SHP77 treated with DMSO at 0.1 percent for 48 hours (cell line): ENCODE measurements at regions not wholly inside any gene's neighbourhood (a gene's known extent, or its start where the extent isn't known, plus 50 kb on each side); places are given as distances from the start of the nearest gene placed in this dataset.
"Not testable (repeated sequence)": the region's sequence is repeated elsewhere in the genome, so short reads cannot be mapped to it uniquely, and the experiment has no call there.

ENCODE experiments used
- DNase-seq: peaks from one replicate; lab custom pipeline; 2025; lab: John Stamatoyannopoulos, UW

DNA sequence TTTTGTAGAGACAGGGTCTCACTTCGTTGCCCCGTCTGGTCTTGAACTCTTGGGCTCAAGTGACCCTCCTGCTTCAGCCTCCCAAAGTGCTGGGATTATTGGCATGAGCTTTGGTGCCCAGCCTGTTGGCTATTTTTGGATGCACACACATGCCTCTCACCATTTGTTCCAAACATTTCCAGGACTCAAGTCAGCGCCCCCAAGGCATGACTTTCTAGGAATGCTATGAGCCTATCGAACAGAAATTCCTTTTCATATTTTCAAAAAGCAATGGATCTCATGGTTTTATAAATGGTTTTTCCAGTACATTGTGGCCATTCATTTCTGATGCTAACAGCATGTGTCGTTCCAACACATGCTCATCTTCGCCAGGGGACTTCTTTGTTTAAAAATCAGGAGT is 119.3 kb upstream of the NAA20 start:
- no peak for DNase-seq

DNA sequence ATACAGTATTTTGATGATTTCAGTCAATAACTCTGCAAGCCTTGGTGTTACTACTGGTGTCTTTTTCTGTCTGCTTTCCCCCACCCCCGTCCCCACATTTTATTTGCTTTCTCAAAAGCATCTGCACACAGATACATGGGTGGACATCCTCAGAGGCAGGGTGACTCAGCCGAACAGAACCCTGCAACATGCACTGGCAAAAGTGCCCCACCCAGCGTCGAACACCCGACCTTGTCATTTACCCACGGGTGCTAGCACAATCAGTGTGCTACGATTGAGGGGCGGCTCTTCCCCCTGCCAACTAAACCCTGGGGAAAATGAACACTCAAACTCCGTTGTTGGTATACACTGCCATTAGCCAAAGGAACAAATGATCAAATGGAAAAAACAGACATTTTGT is 115.9 kb upstream of the NAA20 start:
- DNase-seq, result no peak

DNA sequence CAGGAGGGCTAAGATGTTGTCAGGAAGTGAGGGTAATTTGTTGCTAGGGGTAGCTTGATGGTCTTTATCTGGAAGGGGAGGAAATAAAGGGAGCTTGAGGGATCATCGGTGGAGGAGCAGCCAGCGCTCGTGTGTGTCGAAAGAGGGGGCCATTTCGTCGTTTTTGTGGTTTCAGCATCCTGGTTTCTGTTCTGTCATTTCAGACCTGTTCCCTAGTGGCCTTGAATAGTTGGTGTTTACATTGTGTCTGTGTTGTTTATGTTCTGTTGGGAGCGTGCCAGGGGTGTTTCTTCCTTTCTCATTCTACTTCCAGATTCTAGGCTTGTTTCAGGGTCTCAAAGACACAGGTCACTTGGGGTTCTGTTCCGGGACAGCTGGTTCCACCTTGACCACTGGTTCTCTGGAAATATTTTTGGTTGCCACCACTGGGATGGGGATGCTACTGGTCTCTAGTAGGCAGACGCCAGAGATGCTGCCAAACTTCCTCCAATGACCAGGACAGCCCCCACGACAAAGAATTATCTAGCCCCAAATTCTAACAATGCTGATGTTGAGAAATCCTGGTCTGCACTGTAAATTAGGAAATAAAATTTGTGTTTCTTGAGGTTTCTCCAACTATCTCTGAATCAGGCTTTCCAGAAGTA is 113.9 kb upstream of the NAA20 start:
- peak; percentile 13 for DNase-seq

DNA sequence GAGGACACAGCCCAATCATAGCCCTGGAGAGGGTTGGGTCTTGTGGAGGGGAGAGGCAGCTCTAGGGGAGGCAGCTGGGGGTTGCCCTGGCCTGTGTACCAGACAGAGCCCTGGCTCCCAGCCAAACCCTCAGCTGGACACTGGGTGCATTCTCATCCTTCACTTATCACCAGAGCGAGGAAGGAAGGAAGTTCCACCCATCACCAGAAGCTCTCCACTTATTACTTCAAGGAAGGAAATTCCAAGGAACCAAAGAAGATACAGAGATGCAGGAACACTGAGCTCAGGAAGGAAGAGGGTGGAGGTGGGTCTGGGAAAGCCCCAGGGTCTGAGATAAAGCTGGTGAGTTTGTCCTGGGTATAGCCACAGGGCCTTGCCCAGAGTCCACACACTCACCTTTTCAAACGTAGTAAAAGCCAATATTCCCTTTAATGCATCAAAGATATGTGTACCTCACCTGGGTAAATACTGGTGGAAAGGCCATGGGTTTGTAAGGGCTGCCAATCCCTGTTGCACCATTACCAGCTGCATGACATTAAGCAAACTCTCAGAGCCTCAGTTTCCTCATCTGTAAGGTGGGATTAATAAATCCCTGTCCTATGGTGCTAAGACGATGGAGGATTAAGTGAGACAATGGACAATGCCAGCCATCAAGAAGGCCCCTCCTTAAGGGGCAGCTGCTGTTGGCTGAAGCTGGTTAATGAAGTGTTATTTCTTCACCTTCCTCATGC is 109.7 kb upstream of the NAA20 start:
- DNase-seq, result no peak

DNA sequence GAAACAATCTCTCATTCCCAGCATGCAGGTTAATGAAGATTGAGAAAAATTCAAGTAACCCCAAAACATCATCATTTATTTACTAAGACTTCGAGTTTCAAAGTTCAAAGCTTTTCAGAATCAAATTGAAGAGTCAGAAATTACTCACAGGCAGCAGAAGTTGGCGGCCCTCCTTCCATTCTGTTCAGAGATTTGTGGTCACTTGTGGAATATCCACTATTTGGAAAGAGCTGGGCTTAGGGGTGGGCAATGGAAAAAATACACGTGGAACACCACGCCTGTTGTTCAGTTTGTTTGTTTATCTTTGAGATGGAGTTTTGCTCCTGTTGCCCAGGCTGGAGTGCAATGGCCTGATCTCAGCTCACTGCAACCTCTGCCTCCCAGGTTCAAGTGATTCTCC is 108.6 kb upstream of the NAA20 start:
- DNase-seq, result no peak

DNA sequence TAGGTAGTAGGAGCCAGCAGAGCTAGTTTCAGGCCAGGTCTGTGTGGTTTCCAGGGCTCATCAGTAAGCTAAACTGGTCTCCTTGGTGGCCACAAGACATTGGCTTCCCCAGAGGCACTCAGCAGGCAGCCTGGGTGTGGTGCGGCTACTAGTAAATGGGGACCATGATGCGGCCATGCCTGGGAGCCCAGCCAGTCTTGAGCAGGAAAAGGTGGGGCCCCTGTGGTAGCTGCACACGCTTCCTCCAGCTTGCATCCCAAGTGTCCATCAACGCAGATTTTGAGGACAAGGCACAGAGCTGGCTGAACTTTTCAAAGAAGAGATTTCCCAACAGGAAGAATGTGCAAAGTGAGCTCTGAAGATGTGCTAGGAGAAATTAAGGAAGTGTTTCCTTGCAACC is 107.4 kb upstream of the NAA20 start:
- DNase-seq, result no peak

DNA sequence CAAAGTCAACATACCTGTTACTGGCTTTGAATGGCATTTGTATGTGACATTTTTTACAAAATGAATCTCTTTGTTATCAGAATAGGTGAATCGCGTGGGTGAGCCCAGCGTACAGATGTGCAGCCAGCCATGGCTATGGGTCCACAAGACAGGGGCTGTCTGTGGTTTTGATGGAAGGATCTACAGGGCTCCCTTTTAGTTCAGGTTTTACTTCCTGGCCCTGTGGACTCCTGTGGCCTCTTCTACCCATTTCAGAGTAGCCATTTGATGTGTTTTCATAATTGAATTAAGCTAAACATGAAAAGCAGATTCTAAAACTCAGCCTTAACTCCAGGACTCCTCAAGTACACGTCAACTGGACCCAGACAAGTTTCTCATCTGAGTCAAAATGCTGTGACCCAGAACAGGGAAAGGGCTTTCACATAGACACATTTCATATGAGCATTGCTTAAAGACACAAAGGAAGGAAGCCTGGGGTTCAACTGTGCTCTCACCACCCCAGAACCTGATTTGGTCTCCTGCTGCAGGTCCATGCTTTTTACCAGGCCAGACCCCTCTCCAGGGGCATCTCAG is 105.3 kb upstream of the NAA20 start:
- no peak for DNase-seq

DNA sequence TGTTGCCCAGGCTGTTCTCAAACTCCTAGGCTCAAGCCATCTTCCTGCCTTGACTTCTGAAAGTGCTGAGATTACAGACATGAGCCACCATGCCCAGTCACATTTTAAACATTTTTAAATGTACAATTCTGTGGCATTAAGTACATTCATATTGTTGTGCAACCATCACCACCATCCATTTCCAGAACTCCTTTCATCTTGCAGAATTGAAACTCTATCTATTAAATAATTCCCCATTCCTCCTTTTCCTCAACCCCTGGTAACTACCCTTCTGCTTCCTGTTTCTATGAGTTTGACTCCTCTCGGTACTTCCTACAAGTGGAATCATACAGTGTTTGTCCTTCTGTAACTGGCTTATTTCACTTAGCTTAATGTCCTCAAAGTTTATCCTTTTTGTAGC is 103.8 kb upstream of the NAA20 start:
- no peak for DNase-seq

DNA sequence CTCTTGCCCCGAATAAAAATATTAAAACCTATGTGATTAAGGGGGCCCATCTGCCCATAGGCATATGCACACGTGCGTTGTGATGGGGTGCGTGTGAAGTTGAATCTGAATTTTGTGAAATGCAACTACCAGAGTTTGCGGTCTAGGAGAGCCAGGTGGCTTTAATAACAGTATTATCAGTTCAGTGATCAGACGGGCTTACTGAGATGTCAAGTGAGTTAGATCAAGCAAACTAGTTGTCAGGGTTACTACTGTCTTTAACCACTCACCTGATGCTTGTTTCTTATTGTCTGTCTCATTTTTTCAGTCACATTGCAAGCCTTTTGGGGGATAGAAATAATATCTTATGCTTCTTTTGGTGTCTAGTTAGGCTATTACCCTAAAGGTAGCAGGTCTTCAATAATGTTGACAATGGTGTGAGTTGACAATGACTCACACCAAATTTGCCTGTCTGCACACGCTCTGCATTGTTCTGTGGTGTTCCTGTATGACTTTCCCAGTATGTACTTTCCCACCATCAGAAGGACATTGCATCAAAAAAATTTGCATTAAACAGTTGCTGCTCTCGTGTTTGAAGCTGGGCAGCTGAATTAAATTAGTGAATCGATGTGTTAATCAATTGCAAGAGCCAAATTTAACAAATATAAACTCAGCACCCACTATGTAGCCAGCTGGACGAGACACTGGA is 103.1 kb upstream of the NAA20 start:
- no peak for DNase-seq

DNA sequence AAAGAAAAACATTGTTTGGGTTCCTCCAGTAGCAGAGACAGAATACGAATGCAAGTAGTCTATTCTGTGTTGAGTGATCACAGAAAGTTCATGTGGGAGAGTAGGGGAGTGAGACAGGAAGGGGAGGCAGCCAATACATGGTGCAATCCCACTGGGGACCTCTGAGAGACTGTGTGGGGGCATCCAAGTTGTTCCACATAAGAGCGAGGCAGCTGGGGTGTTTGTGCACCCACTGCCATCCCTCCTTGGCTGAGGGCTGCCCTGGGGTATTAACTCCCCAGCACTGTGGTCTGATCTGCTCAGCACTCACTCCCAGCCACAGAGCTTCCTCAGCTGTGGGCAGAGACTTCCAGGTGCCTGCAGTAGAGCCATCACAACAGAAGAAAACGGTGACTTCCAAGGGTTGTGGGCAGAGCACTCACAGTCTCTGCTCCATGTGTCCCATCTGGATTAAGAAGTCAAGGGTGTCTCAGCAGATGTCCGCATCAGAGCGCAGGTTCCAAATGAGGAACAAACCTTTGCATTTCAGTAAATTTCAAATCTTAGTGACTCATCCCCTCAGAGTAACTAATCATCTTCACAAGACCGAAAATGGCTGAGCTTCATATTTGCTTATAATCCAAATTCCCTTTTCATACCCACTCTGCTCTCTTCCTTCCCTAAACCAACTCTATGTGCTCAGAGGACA is 101.9 kb upstream of the NAA20 start:
- DNase-seq, result no peak

DNA sequence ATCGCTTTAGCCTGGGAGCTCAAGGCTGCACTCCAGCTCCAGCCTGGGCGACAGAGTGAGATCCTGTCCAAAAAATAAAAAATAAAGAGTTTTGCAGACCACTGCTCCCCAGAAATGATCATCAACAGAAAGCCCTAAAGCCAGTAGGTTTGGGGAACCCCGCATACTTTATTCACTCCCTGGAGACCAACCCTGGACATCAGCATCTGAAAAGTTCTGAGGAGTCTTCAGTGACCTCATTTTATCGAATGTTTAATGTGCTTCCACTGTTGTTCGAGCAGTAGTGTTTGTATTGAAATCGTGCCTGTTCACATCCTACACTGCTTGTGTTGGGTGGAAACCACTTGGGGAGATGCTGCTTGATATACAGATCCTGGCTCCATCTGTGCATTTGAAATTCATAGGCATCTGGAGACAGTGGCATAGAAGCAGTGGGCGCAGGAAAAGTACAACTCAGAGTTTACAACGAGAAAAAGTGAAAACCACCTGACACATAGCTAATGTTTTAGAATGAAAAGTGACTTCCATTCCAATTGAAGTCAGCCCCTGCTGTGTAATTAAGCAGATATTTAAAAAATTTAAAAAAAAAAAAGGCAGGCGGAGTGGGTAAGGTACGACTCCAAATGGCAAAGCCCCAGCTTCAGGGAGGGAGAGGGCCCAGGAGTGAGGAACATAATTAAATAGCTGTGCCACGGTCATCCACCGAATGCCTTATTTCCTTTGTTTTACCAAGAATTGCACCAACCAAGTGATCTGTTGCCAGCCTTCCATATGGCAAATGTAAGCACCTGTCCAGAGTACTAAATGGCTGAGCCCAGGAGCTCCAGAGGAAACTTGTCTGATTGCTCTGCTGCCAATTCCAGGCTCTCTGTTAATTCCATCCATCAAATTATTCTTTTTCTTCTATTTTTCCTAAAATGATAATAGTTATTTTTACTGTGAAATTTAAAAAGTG is 100.4 kb upstream of the NAA20 start:
- DNase-seq, result no peak

DNA sequence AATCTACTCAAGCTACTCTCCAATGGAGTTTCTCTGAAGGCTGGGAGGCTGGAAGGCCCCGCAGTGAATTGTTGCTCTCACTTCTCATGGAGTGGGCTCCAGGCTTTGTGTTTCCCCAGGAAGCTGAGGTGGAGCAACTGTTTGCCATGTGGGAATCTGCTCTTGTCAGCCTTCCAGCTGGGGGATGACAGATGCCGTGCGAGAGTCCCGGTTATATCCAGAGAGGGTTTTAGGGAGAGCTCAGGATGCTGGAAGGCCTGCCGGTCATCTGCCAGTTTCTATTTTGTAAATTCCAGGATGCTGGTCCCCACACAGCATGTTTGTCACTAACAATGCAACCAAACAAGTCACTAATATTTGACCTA is 98.2 kb upstream of the NAA20 start:
- DNase-seq, result no peak

DNA sequence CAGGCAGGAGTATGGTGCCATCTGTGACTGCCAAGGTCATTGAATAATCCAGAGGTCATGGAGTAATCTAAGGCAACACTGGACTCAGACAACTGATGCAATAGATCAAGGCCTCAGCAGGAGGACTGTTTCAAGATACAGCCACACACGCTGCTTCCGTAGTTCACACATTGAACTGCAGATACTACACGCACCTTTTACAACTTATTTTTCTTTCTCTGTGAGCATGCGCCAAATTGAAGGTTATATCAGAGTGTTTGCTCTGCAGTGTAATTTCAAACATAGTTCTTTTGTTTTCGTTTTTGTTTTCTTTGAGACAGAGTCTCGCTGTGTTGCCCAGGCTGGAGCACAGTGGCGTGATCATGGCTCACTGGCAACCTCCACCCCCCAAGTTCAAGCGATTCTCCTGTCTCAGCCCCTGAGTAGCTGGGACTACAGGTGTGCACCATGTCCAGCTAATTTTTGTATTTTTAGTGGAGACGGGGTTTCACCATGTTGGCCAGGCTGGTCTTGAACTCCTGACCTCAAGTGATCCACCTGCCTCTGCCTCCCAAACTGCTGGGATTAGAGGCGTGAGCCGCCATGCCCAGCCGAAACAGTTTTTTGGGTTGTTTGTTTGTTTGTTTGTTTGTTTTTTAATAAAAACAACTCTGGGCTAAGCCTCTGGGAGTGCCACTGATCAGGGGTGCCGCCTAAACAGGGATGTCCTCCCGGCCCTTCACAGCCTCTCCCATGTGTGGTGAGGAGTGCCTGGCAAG is 96.6 kb upstream of the NAA20 start:
- DNase-seq, result no peak

DNA sequence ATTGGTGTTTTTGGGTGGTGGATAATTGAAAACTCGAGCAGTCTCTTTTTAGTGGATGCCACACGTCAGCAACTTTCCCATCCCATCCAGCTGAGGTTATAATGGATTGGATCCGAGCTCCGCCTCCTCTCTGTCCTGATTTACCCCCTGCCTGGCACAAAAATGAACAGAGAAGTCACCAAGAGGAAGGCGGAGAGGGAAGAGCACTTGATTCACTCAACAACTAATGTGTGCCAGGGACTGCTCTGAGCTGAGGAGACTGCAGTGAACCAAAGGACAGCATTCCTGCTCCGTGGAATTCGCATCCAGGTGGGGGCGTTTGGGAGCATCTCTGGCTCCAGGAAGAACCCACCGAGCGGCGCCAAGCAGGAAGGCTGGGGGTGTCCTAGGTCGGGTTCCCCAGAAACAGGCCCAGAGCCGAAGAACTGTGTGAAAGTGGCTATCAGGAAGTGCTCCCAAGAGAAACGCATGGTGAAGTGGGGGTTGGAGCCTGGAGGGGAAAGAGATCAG is 95.8 kb upstream of the NAA20 start:
- DNase-seq, result no peak

DNA sequence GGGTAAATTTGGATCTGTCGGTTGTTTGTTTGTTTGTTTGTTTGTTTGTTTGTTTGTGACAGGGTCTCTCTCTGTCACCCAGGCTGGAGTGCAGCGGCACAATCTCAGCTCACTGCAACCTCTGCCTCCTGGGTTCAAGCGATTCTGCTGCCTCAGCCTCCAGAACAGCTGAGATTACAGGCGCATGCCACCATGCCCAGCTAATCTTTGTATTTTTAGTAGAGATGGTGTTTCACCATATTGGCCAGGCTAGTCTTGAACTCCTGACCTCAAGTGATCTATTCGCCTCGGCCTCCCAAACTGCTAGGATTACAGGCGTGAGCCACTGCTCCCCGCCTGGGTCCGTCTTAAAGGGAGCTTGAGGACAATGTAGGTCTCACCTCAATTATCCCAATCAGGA is 95.3 kb upstream of the NAA20 start:
- DNase-seq, result not testable (repeated sequence)

DNA sequence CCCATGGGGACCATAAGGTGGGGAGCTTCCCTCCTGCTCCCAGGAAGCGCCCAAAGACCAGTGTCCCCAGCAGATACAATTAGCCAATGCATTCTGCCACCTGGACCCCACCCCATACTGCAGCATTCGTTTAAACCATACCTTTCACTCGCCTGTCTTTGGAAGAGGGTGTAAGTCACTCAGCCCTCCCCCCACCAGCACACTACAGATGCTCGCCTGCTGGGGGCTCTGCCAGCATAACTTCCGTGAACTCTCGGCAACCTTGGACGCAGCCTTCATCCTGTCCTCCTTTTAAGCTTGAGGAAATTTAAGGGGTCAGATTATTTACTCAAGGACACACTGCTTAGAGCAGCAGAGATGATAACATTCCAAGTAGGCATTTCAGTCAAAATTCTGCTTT is 94.4 kb upstream of the NAA20 start:
- DNase-seq, result no peak

DNA sequence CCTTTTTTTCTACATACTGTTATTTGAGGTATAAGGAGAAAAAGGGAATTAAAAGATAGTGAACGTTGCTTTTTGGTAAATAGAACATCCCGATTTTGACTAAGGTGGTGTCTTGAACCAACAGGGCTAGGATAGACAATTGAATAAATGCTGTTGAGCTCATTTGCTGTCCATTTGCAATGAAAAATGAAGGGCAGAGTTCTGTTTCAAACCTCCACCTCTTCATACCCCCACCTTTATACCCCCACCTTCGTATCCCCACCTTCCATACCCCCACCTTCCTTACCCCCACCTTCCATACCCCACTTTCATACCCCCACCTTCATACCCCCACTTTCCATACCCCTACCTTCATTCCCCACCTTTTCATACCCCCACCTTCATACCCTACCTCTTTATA is 93.4 kb upstream of the NAA20 start:
- DNase-seq, result no peak

DNA sequence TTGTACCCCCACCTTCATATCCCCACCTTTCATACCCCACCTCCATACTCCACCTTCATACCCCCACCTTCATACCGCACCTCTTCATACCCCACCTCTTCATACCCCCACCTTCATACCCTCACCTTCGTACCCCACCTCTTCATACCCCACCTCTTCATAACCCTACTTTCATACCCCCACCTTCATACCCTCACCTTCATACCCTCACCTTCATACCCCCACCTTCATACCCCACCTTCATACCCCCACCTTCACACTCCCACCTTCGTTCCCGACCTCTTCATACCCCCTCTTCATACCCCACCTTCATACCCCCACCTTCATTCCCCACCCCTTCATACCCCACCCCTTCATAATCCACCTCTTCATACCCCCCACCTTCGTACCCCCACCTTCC is 92.9 kb upstream of the NAA20 start:
- DNase-seq, result no peak

DNA sequence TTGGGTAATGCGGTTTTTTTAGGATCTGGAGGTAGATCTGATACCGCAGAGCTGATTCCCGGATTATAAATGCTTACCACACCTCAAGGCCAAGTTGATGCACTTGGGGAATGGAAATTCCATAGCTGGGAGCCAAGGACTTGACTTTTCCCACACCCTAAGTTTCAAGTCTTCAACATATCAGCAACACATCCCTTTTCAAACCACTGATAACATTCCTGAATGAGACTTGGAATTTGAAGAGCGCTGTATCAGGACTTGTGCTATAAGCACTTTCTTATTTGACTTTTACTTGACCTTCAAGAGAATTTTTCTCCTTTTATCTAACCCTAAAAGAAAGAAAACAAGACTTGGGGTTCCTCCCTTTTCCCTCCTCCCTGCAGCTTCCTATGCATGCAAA is 90.6 kb upstream of the NAA20 start:
- no peak for DNase-seq

DNA sequence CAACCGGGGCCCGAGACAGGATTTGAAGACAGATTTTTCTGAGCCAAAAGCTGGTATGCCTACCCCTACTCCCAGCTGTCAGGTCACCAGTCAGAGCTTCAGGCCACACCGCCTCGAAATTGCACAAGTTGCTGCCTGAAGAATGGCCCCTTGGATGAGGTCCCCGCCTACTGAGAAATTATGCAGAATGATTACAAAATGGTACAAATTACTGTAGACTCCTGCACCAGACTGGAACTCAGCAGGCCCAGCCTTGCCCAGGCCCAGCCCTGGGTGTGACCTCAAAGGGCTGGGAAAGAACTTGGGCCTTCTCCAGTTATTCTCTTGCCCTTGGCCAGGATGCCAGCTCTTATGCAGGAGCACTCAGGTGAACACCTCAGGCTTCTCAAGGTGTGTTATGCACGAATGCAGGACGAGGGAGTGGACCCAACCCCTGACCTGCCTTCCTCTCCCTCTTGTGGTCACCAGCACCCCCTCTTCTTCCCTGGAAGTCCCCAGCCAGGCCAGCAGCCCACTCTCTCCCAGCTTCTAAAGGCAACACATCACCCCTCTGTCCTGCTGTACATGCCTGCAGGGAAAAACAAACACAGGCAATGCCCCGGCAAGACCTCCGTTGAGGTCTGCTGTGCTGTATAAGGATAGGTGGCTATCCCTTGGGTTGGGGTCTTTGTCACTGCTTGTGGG is 88.7 kb upstream of the NAA20 start:
- DNase-seq, result no peak
